SK-N-SH (cell line): ENCODE measurements at regions not wholly inside any gene's neighbourhood (a gene's known extent, or its start where the extent isn't known, plus 50 kb on each side); places are given as distances from the start of the nearest gene placed in this dataset.

Source experiments
- CTCF ChIA-PET: fragments of 300-600, 350-600 bp; formaldehyde crosslinking; extraction: SDS; loops from one replicate; lab custom pipeline; 2021; lab: Yijun Ruan, JAX
- POLR2A ChIA-PET: fragments of 350-600 bp; sonication (Branson Sonifier 250); formaldehyde crosslinking; extraction: SDS; loops from one replicate; lab custom pipeline; 2020; ENCODE audit warnings: antibody characterized with exemption, inconsistent platforms; lab: Yijun Ruan, JAX
- DNase-seq: peaks from one replicate; pipeline ENCODE4 v3.0.0; 2012
- H2AFZ ChIP-seq: fragments of 200-600 bp; sonication (generic); 2 replicates; pipeline ENCODE4 v1.8.1; 2016; ENCODE audit warnings: antibody characterized with exemption, mild to moderate bottlenecking, low read depth
- H3F3A ChIP-seq: fragments of 200-600 bp; sonication (generic); replicated peaks from 2 replicates; pipeline ENCODE3; 2016; ENCODE audit warnings: antibody characterized with exemption, mild to moderate bottlenecking; ENCODE audit not compliant: insufficient read depth
- H3K27ac ChIP-seq, 2 experiments: fragments of 200-500 bp in 1 of 2; fragments of 200-600 bp in 1 of 2; sonication (Bioruptor generic) in 1 of 2; sonication (generic), shearing (Covaris generic) in 1 of 2; 2 replicates each; pipeline versions ENCODE4 v1.5.1 to v1.6.1; 2014 to 2016; ENCODE audit warnings: low read depth in 2 of 2, inconsistent platforms in 1 of 2, low read length in 1 of 2, mild to moderate bottlenecking in 1 of 2, mixed read lengths in 1 of 2
- H3K27me3 ChIP-seq: fragments of 200-600 bp; sonication (generic), shearing (Covaris generic); 2 replicates; pipeline ENCODE4 v1.6.1; 2016; ENCODE audit warnings: mixed run types; ENCODE audit not compliant: insufficient read depth
- H3K36me3 ChIP-seq, 2 experiments: fragments of 200-500 bp in 1 of 2; fragments of 200-600 bp in 1 of 2; sonication (Bioruptor generic) in 1 of 2; sonication (generic) in 1 of 2; replicated peaks in 1 of 2; 2 replicates each; pipeline versions ENCODE3 to v1.5.1; 2014 to 2016; ENCODE audit warnings: low read length in 1 of 2, mild to moderate bottlenecking in 1 of 2; ENCODE audit not compliant: insufficient read depth in 2 of 2, control insufficient read depth in 1 of 2
- H3K4me1 ChIP-seq, 2 experiments: fragments of 200-500 bp in 1 of 2; fragments of 200-600 bp in 1 of 2; sonication (Bioruptor generic) in 1 of 2; sonication (generic), shearing (Covaris generic) in 1 of 2; 2 replicates each; pipeline versions ENCODE4 v1.5.1 to v1.6.1; 2014 to 2016; ENCODE audit warnings: low read depth in 1 of 2, low read length in 1 of 2, mixed run types in 1 of 2; ENCODE audit not compliant: insufficient read depth in 2 of 2, control insufficient read depth in 1 of 2
- H3K4me2 ChIP-seq: fragments of 200-600 bp; sonication (generic), shearing (Covaris generic); 2 replicates; pipeline ENCODE4 v1.6.1; 2017; ENCODE audit warnings: mixed run types
- H3K4me3 ChIP-seq, 2 experiments: fragments of 200-500 bp in 1 of 2; fragments of 200-600 bp in 1 of 2; sonication (Bioruptor generic) in 1 of 2; sonication (generic), shearing (Covaris generic) in 1 of 2; 2 replicates each; pipeline versions ENCODE4 v1.5.1 to v1.8.1; 2014 to 2016; ENCODE audit warnings: low read depth in 2 of 2, inconsistent platforms in 1 of 2, low read length in 1 of 2, mild to moderate bottlenecking in 1 of 2, mixed read lengths in 1 of 2, moderate library complexity in 1 of 2
- H3K79me2 ChIP-seq: fragments of 200-600 bp; sonication (generic); 2 replicates; pipeline ENCODE4 v1.8.1; 2017; ENCODE audit warnings: mild to moderate bottlenecking; ENCODE audit not compliant: insufficient read depth
- H3K9ac ChIP-seq: fragments of 200-600 bp; sonication (generic); 2 replicates; pipeline ENCODE4 v1.6.1; 2017; ENCODE audit warnings: mixed run types
- H3K9me2 ChIP-seq: fragments of 200-600 bp; sonication (generic); 2 replicates; pipeline ENCODE4 v1.6.1; 2017; ENCODE audit warnings: mixed run types
- H3K9me3 ChIP-seq: fragments of 200-600 bp; sonication (generic); 2 replicates; pipeline ENCODE4 v1.6.1; 2017; ENCODE audit warnings: mixed run types, mild to moderate bottlenecking, moderate library complexity
- H4K20me1 ChIP-seq: fragments of 200-600 bp; sonication (generic); 2 replicates; pipeline ENCODE4 v1.6.1; 2017; ENCODE audit warnings: mild to moderate bottlenecking, mixed run types; ENCODE audit not compliant: insufficient read depth
- CTCF ChIP-seq: fragments of 200-600 bp; sonication (generic); IDR thresholded peaks from 2 replicates; pipeline ENCODE4 v1.6.1; 2017; ENCODE audit warnings: antibody characterized with exemption, mild to moderate bottlenecking, moderate library complexity
- ELF1 ChIP-seq: IDR thresholded peaks from 2 replicates; pipeline ENCODE4 v1.4.0; 2012
- EZH2phosphoT487 ChIP-seq: fragments of 200-600 bp; sonication (generic); IDR thresholded peaks from 2 replicates; pipeline ENCODE4 v1.6.1; 2017; ENCODE audit warnings: low read depth, mixed run types, mild to moderate bottlenecking, antibody characterized with exemption, moderate library complexity, borderline replicate concordance
- FOSL2 ChIP-seq: IDR thresholded peaks from 2 replicates; pipeline ENCODE4 v1.4.0; 2012; ENCODE audit warnings: low read depth, mild to moderate bottlenecking, moderate library complexity, borderline replicate concordance
- MEF2A ChIP-seq: IDR thresholded peaks from 2 replicates; pipeline ENCODE4 v1.4.0; 2012; ENCODE audit warnings: low read depth, borderline replicate concordance
- NFIC ChIP-seq: IDR thresholded peaks from 2 replicates; pipeline ENCODE4 v1.4.0; 2012; ENCODE audit warnings: borderline replicate concordance
- PBX3 ChIP-seq: IDR thresholded peaks from 2 replicates; pipeline ENCODE4; 2012
- POLR2AphosphoS5 ChIP-seq: IDR thresholded peaks from 2 replicates; pipeline ENCODE4 v1.6.1; 2012; ENCODE audit warnings: low read depth, low read length
- REST ChIP-seq: IDR thresholded peaks from 2 replicates; pipeline ENCODE4 v1.6.1; 2012; ENCODE audit warnings: mild to moderate bottlenecking, low read depth, low read length, moderate library complexity
- RFX5 ChIP-seq: IDR thresholded peaks from 2 replicates; pipeline ENCODE4 v1.6.1; 2012; ENCODE audit warnings: mild to moderate bottlenecking, improper control_type of control experiment, low read length
- RXRA ChIP-seq: IDR thresholded peaks from 2 replicates; pipeline ENCODE4 v1.4.0; 2012; ENCODE audit warnings: low read depth, mild to moderate bottlenecking, borderline replicate concordance
- TAF1 ChIP-seq: IDR thresholded peaks from 2 replicates; pipeline ENCODE4 v1.6.1; 2012; ENCODE audit warnings: low read depth, mild to moderate bottlenecking, low read length, moderate library complexity, borderline replicate concordance
- TEAD4 ChIP-seq: IDR thresholded peaks from 2 replicates; pipeline ENCODE4 v1.4.0; 2012; ENCODE audit warnings: mild to moderate bottlenecking, borderline replicate concordance; ENCODE audit not compliant: insufficient read depth
- USF1 ChIP-seq: IDR thresholded peaks from 2 replicates; pipeline ENCODE4 v1.4.0; 2012; ENCODE audit warnings: low read depth, borderline replicate concordance
- ZBTB33 ChIP-seq: IDR thresholded peaks from 2 replicates; pipeline ENCODE4 v1.4.0; 2012; ENCODE audit warnings: low read depth, borderline replicate concordance
- WGBS: methylation state at CpG from one replicate; pipeline ENCODE4 v1.1.6; 2017; ENCODE audit warnings: low lambda C conversion rate; 5-methylcytosine and 5-hydroxymethylcytosine counted together

- no peak for TF ChIP-seq TAF1
- no peak for TF ChIP-seq ELF1
- no peak for TF ChIP-seq POLR2AphosphoS5
- no peak for TF ChIP-seq PBX3
- TF ChIP-seq ZBTB33, result no peak
- no peak for TF ChIP-seq CTCF
- no peak for TF ChIP-seq TEAD4
- no peak for TF ChIP-seq USF1
- TF ChIP-seq REST, result no peak
- no peak for TF ChIP-seq RFX5
- no peak for TF ChIP-seq RXRA
- TF ChIP-seq FOSL2, result no peak
- no peak for TF ChIP-seq NFIC
- TF ChIP-seq MEF2A, result no peak
- TF ChIP-seq EZH2phosphoT487, result no peak
- Histone ChIP-seq H4K20me1 (no peaks in the 10 kb centered on the region), H3K9me2 (no peaks in the 10 kb centered on the region), H3K9ac (no peak overlapping the region), H3K27me3 (no peaks in the 10 kb centered on the region), H3K4me2 (no peak overlapping the region), H3K9me3 (no peaks in the 10 kb centered on the region), H3F3A (no peaks in the 10 kb centered on the region), H3K4me3 (no peak overlapping the region), H3K4me1 (peaks cover 8 to 36% of the 10 kb centered on the region in 2 experiments; a peak in 3 of 4 replicates), H3K79me2 (no peaks in the 10 kb centered on the region), H2AFZ (no peak overlapping the region; the same call in 1 of the 2 replicates), H3K36me3 (no peaks in the 10 kb centered on the region), H3K27ac (peak overlapping the region in 1 of 2 experiments; percentile 34; a peak in 1 of 4 replicates)
- ChIA-PET POLR2A (interaction anchor here (1.3 to 1.8 kb wide), 2 partner anchors 142 to 217 kb away, joined by 4 to 6 read pairs; partner anchors contain the start of gene HDAC9), CTCF (interaction anchor here (0.6 to 14.8 kb wide), 45 partner anchors 10 to 1322 kb away, joined by 3 to 495 read pairs (median 7); partner anchors contain the start of gene HDAC9)
- 87% methylated on average over 3 of the region's 3 CpGs for WGBS
- no peak for DNase-seq
These were observed 142.2 kb upstream of the HDAC9 start for GRCh38 chr7:18353339-18353738.
